ENCODE measurements at regions not wholly inside any gene's neighbourhood (a gene's known extent, or its start where the extent isn't known, plus 50 kb on each side); places are given as distances from the start of the nearest gene placed in this dataset.

DNA sequence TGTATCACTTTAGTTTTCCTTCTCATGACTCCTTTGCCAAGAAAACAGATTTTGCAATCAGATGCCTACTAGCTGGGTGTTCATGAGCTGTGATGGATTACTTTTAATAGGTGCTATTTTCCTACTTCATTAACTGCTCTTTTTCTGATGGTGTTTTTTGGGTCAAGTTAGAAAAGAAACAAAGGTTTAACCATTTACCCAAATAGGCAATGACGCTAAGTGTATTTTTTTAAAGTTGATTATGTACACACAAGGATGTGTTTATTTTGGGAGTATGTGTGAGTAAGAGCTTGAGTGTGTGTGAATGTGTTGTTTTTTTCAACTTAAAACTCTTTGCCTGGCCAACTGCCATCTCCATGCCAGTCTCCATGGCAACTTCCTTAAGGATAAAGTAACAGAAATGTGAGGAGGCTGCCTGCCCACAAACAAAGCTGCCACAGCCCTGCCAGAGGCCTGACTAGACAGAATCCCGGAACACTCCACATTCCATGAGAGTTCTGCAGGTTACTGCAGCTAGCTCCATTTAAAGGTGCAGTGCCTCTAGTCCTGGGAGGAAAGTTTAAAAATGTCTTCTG lies 215.6 kb upstream of the RBMS3 start:
- DNase-seq (ENCODE audit: low read depth, low spot score) (no peak), FAIRE-seq (no peak), ATAC-seq (no peak)
- ChIA-PET SMC1A (ENCODE audit: uncharacterized antibody, unreplicated experiment) (no interaction called here), CTCF (no interaction called here), RAD21 (ENCODE audit: unreplicated experiment) (no interaction called here), POLR2A (no interaction called here)
- no peaks in the 10 kb centered on the region for H3K27me3 ChIP-seq (replicated peaks in 1 of 2; ENCODE audit: control insufficient read depth in 2 of 2, insufficient read depth in 2 of 2, low read length in 1 of 2)
- H3K9ac ChIP-seq (ENCODE audit: control insufficient read depth, insufficient read depth, low read length) = no peak overlapping the region
- no peaks in the 10 kb centered on the region for H4K20me1 ChIP-seq (ENCODE audit: control insufficient read depth, insufficient read depth)
- TF ChIP-seq JUND (IDR thresholded peaks at IDR 0.05; ENCODE audit: low read depth, low read length) = no peak
- no peak for TF ChIP-seq SMAD1 (IDR thresholded peaks at IDR 0.05; ENCODE audit: low read depth, partially characterized antibody)
- TF ChIP-seq CEBPB (IDR thresholded peaks at IDR 0.05; ENCODE audit: borderline replicate concordance in 1 of 2, low read depth in 2 of 2, low read length in 2 of 2) = no peak
- TF ChIP-seq TCF12 (IDR thresholded peaks at IDR 0.05; ENCODE audit: low read depth, low read length) = no peak
- no peaks in the 10 kb centered on the region for H3K4me1 ChIP-seq (ENCODE audit: control insufficient read depth, insufficient read depth, low read length)
- H3K36me3 ChIP-seq (ENCODE audit: control insufficient read depth in 2 of 2, insufficient read depth in 2 of 2, low read length in 1 of 2) = no peaks in the 10 kb centered on the region
- no peak overlapping the region for H3K4me2 ChIP-seq (ENCODE audit: control insufficient read depth, insufficient read depth)
- no peak overlapping the region for H3K4me3 ChIP-seq
- WGBS (ENCODE audit: insufficient coverage, insufficient replicate concordance, low lambda C conversion rate, missing lambda C conversion rate) = 16% methylated on average over 2 of the region's 2 CpGs
- H3K9me3 ChIP-seq (replicated peaks; ENCODE audit: control insufficient read depth, insufficient read depth, low read length) = no peaks in the 10 kb centered on the region
- H3K27ac ChIP-seq (ENCODE audit: control insufficient read depth, insufficient read depth) = no peak overlapping the region
- BruUV-seq (replicated peaks) = no TSS peak
- H2AFZ ChIP-seq (ENCODE audit: control insufficient read depth, low read depth, low read length) = no peak overlapping the region
- in situ Hi-C loops (cut with MboI) (no loop called here), intact Hi-C loops (cut with micrococcal nuclease; ENCODE audit: unreplicated experiment) (no loop called here)
- H3K79me2 ChIP-seq (ENCODE audit: control insufficient read depth, insufficient read depth, low read length) = no peaks in the 10 kb centered on the region

DNA sequence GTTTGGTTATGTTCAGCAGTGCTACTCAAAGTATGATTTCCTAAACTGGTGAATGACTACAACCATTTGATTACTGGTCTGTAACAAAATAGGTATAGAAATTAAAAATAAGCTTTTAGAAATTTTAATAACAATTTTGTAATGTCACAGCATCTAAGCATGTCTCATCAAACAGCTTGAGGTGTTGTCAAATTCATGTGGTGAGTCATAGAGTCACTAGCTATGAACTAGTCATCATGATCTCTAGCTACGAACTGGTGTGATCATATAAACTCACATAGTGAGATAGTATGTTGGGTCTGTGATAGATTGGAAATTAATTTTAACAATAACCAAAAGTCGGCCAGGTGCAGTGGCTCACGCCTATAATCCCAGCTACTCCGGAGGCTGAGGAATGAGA lies 213.9 kb upstream of the RBMS3 start:
- ATAC-seq (no peak), FAIRE-seq (peak; percentile 7), DNase-seq (ENCODE audit: low read depth, low spot score) (no peak)
- SMC1A ChIA-PET (ENCODE audit: uncharacterized antibody, unreplicated experiment) = interaction anchor here (0.8 to 1.6 kb wide), 2 partner anchors 24 to 351 kb away, joined by 4 read pairs; no protein-coding TSS in a partner anchor
- intact Hi-C loops (cut with micrococcal nuclease; ENCODE audit: unreplicated experiment) (no loop called here), in situ Hi-C loops (cut with MboI) (no loop called here)
- 25% methylated on average over 4 of the region's 4 CpGs for WGBS (ENCODE audit: insufficient coverage, insufficient replicate concordance, low lambda C conversion rate, missing lambda C conversion rate)
- H3K4me2 ChIP-seq (ENCODE audit: control insufficient read depth, insufficient read depth) = no peak overlapping the region
- CTCF ChIA-PET = no interaction called here
- no peaks in the 10 kb centered on the region for H3K79me2 ChIP-seq (ENCODE audit: control insufficient read depth, insufficient read depth, low read length)
- TF ChIP-seq CHD4 (IDR thresholded peaks at IDR 0.05) (no peak), RELA (IDR thresholded peaks at IDR 0.05; ENCODE audit: borderline replicate concordance, partially characterized antibody) (no peak), WRNIP1 (IDR thresholded peaks at IDR 0.05; ENCODE audit: borderline replicate concordance, low read depth, low read length) (no peak), JUNB (IDR thresholded peaks at IDR 0.05) (no peak), KLF5 (IDR thresholded peaks at IDR 0.05; ENCODE audit: partially characterized antibody) (no peak), GATAD2B (conservative IDR thresholded peaks at IDR 0.05; ENCODE audit: low read depth) (no peak), TCF12 (IDR thresholded peaks at IDR 0.05; ENCODE audit: low read depth, low read length) (no peak), IRF4 (IDR thresholded peaks at IDR 0.05; ENCODE audit: low read depth, low read length) (no peak), MEF2A (IDR thresholded peaks at IDR 0.05; ENCODE audit: insufficient read depth, low read depth, low read length) (no peak), MEF2B (IDR thresholded peaks at IDR 0.05; ENCODE audit: partially characterized antibody, poor library complexity, severe bottlenecking) (no peak)
- TF ChIP-seq, protein P1, sequence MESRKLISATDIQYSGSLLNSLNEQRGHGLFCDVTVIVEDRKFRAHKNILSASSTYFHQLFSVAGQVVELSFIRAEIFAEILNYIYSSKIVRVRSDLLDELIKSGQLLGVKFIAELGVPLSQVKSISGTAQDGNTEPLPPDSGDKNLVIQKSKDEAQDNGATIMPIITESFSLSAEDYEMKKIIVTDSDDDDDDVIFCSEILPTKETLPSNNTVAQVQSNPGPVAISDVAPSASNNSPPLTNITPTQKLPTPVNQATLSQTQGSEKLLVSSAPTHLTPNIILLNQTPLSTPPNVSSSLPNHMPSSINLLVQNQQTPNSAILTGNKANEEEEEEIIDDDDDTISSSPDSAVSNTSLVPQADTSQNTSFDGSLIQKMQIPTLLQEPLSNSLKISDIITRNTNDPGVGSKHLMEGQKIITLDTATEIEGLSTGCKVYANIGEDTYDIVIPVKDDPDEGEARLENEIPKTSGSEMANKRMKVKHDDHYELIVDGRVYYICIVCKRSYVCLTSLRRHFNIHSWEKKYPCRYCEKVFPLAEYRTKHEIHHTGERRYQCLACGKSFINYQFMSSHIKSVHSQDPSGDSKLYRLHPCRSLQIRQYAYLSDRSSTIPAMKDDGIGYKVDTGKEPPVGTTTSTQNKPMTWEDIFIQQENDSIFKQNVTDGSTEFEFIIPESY (IDR thresholded peaks at IDR 0.05) = no peak
- no peaks in the 10 kb centered on the region for H3K27me3 ChIP-seq (replicated peaks in 1 of 2; ENCODE audit: control insufficient read depth in 2 of 2, insufficient read depth in 2 of 2, low read length in 1 of 2)
- no TSS peak for BruUV-seq (replicated peaks)
- no peak overlapping the region for H3K27ac ChIP-seq (ENCODE audit: control insufficient read depth, insufficient read depth)
- no peaks in the 10 kb centered on the region for H3K36me3 ChIP-seq (ENCODE audit: control insufficient read depth in 2 of 2, insufficient read depth in 2 of 2, low read length in 1 of 2)
- H3K4me3 ChIP-seq = no peak overlapping the region
- H3K9me3 ChIP-seq (replicated peaks; ENCODE audit: control insufficient read depth, insufficient read depth, low read length) = no peaks in the 10 kb centered on the region
- no peaks in the 10 kb centered on the region for H4K20me1 ChIP-seq (ENCODE audit: control insufficient read depth, insufficient read depth)
- POLR2A ChIA-PET = no interaction called here
- RAD21 ChIA-PET (ENCODE audit: unreplicated experiment) = no interaction called here
- no peak overlapping the region for H3K9ac ChIP-seq (ENCODE audit: control insufficient read depth, insufficient read depth, low read length)
- no peaks in the 10 kb centered on the region for H3K4me1 ChIP-seq (ENCODE audit: control insufficient read depth, insufficient read depth, low read length)
- H2AFZ ChIP-seq (ENCODE audit: control insufficient read depth, low read depth, low read length) = no peak overlapping the region

Data from GM12878 (cell line).